ENCODE measurements at regions not wholly inside any gene's neighbourhood (a gene's known extent, or its start where the extent isn't known, plus 50 kb on each side); places are given as distances from the start of the nearest gene placed in this dataset.

- TF ChIP-seq, protein P1, sequence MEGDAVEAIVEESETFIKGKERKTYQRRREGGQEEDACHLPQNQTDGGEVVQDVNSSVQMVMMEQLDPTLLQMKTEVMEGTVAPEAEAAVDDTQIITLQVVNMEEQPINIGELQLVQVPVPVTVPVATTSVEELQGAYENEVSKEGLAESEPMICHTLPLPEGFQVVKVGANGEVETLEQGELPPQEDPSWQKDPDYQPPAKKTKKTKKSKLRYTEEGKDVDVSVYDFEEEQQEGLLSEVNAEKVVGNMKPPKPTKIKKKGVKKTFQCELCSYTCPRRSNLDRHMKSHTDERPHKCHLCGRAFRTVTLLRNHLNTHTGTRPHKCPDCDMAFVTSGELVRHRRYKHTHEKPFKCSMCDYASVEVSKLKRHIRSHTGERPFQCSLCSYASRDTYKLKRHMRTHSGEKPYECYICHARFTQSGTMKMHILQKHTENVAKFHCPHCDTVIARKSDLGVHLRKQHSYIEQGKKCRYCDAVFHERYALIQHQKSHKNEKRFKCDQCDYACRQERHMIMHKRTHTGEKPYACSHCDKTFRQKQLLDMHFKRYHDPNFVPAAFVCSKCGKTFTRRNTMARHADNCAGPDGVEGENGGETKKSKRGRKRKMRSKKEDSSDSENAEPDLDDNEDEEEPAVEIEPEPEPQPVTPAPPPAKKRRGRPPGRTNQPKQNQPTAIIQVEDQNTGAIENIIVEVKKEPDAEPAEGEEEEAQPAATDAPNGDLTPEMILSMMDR (IDR thresholded peaks at IDR 0.05) = no peak
- TF ChIP-seq ZFX (IDR thresholded peaks at IDR 0.05; ENCODE audit: borderline replicate concordance) = no peak
Observed at GRCh38 chr16:54360681-54361080, 74.1 kb upstream of the IRX3 start.
